ENCODE measurements at regions not wholly inside any gene's neighbourhood (a gene's known extent, or its start where the extent isn't known, plus 50 kb on each side); places are given as distances from the start of the nearest gene placed in this dataset.

DNA sequence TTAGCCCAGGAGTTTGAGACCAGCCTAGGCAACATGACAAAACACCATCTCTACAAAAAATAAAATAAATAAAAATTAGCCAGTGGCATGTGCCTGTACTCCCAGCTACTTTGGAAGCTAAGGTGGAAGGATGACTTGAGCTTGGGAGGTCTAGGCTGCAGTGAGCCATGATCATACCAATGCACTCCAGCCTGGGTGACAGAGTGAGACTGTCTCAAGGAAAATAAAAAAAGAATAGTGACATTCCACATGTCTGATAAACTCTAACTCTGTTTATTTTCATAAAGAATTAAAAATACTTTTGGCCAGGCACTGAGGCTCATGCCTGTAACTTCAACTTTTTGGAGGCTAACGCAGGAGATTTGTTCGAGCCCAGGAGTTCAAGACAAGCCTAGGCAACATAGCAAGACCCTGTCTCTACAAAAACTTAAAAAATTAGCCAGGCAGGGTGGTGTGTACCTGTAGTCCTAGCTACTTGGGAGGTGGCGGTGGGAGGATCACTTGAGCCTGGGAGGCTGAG lies 115.1 kb downstream of the GJA1 start:
- TF ChIP-seq REST (IDR thresholded peaks at IDR 0.05; ENCODE audit: insufficient read depth in 1 of 2, low read depth in 2 of 2, low read length in 2 of 2) (no peak), FOXP2 (optimal IDR thresholded peaks at IDR 0.05; ENCODE audit: borderline replicate concordance, extremely low read depth, extremely low read length, insufficient read depth) (no peak), TAF1 (IDR thresholded peaks at IDR 0.05; ENCODE audit: borderline replicate concordance, insufficient read depth, low read length) (no peak), SIN3A (IDR thresholded peaks at IDR 0.05; ENCODE audit: borderline replicate concordance, insufficient read depth, low read length) (no peak), POLR2AphosphoS5 (IDR thresholded peaks at IDR 0.05; ENCODE audit: low read depth, low read length) (no peak)

DNA sequence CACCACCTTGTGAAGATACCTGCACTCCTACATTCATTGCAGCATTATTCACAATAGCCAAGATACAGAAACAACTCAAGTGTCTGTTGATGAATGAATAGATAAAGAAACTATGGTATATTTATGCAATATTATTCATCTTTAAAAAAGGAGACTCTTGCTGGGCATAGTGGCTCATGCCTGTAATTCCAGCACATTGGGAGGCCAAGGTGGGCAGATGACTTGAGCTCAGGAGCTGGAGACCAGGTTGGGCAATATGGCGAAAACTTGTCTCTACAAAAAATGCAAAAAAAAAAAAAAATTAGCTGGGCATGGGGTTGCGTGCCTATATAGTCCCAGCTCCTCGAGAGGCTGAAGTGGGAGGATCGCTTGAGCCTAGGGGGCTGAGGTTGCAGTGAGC lies 119.8 kb downstream of the GJA1 start:
- TF ChIP-seq REST (IDR thresholded peaks at IDR 0.05; ENCODE audit: insufficient read depth in 1 of 2, low read depth in 2 of 2, low read length in 2 of 2): no peak
- TF ChIP-seq SIN3A (IDR thresholded peaks at IDR 0.05; ENCODE audit: borderline replicate concordance, insufficient read depth, low read length): no peak
- no peak for TF ChIP-seq FOXP2 (optimal IDR thresholded peaks at IDR 0.05; ENCODE audit: borderline replicate concordance, extremely low read depth, extremely low read length, insufficient read depth)
- TF ChIP-seq TAF1 (IDR thresholded peaks at IDR 0.05; ENCODE audit: borderline replicate concordance, insufficient read depth, low read length): no peak
- no peak for TF ChIP-seq POLR2AphosphoS5 (IDR thresholded peaks at IDR 0.05; ENCODE audit: low read depth, low read length)

- TF ChIP-seq TAF1 (IDR thresholded peaks at IDR 0.05; ENCODE audit: borderline replicate concordance, insufficient read depth, low read length) (no peak), REST (IDR thresholded peaks at IDR 0.05; ENCODE audit: insufficient read depth in 1 of 2, low read depth in 2 of 2, low read length in 2 of 2) (no peak), POLR2AphosphoS5 (IDR thresholded peaks at IDR 0.05; ENCODE audit: low read depth, low read length) (no peak), FOXP2 (optimal IDR thresholded peaks at IDR 0.05; ENCODE audit: borderline replicate concordance, extremely low read depth, extremely low read length, insufficient read depth) (no peak), SIN3A (IDR thresholded peaks at IDR 0.05; ENCODE audit: borderline replicate concordance, insufficient read depth, low read length) (no peak)
Observed at GRCh38 chr6:121557146-121557940, 121.9 kb downstream of the GJA1 start.

DNA sequence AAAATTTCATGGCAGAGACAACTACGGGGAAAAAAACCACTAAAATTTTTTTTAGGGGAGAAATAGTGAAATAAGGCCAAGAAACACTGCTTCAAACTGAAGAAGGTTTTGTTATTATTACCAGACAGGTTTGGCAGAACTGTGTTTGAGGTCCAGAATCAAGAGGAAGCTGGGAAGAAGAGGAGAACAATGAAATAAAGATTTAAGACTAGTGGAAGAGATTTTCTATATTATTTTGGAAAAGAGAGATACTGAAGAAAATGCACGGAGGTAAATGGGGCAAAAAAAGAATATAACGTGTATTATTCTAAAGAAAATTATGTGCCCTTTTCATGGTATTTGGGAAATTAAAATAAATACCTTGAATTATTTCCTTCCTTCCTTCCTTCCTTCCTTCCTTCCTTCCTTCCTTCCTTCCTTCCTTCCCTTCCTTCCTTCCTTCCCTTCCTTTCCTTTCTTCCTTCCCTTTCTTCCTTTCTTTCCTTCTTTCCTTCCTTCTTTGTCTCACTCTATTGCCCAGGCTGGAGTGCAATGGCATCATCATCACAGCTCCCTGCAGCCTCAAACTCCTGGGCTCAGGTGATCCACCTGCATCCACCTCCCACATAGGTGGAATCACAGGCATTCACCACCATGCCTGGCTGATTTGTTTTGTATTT lies 124.3 kb downstream of the GJA1 start:
- TF ChIP-seq POLR2AphosphoS5 (IDR thresholded peaks at IDR 0.05; ENCODE audit: low read depth, low read length): no peak
- TF ChIP-seq REST (IDR thresholded peaks at IDR 0.05; ENCODE audit: insufficient read depth in 1 of 2, low read depth in 2 of 2, low read length in 2 of 2): no peak
- TF ChIP-seq FOXP2 (optimal IDR thresholded peaks at IDR 0.05; ENCODE audit: borderline replicate concordance, extremely low read depth, extremely low read length, insufficient read depth): no peak
- TF ChIP-seq TAF1 (IDR thresholded peaks at IDR 0.05; ENCODE audit: borderline replicate concordance, insufficient read depth, low read length): no peak
- TF ChIP-seq SIN3A (IDR thresholded peaks at IDR 0.05; ENCODE audit: borderline replicate concordance, insufficient read depth, low read length): no peak

Measured in PFSK-1 (cell line).